GM19468 (cell line): ENCODE measurements at regions not wholly inside any gene's neighbourhood (a gene's known extent, or its start where the extent isn't known, plus 50 kb on each side); places are given as distances from the start of the nearest gene placed in this dataset.
"Not testable (repeated sequence)": the region's sequence is repeated elsewhere in the genome, so short reads cannot be mapped to it uniquely, and the experiment has no call there.

ENCODE experiments used
- ATAC-seq: cut with Tn5 transposase; IDR thresholded peaks from one replicate; pipeline ENCODE4 v1.9.1; 2021; ENCODE audit warnings: mild to moderate bottlenecking, moderate library complexity, moderate number of reproducible peaks; ENCODE audit not compliant: unreplicated experiment; ENCODE audit errors: extremely low read depth

- no peak for ATAC-seq
Observed at GRCh38 chr22:48629631-48630432, 1197.8 kb downstream of the BRD1 start.

- no peak for ATAC-seq
Observed at GRCh38 chr22:48628891-48629543, 1198.7 kb downstream of the BRD1 start.

DNA sequence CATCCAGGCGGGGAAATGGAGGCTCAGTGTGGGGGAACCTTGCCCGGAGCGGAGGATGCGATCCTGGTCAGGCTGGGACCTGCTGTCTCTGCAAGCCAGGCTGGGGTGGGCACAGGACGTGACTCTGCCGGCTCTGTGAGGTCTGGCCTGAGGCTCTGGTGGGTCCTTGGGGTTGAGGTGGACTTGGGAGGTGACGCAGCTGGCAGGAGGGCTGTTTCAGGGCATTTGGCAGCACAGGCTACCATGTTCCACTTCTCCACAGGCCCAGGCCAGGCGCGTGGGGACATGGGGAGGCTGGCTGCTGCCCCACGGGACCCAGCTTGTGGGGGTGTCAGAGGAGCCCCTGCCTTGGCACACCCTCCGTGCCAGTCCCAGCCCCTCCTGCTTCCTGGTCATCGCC lies 1199.7 kb downstream of the BRD1 start:
- ATAC-seq, result no peak

DNA sequence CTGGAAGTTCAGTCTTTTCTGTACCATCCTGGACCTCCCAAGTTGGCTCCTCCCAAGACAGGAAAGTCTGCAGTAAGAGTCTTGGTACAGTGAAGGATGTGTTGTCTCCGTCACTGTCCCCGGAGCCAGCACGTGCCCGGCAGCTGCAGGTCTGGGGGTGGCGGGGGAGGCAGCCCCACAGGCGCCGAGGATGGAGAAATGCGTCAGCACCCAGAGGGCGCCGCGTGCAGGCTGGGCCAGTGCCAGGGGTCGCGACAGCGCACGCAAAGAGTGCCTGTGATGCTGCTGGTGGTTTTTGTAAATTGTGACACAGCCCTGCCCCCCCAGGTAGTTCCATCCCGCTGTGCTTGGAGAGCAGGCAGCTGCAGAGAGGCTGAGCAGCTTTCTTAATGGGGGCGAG lies 1200.5 kb downstream of the BRD1 start:
- ATAC-seq, result no peak

GRCh38 chr22:48624401-48624800 lies 1203.3 kb downstream of the BRD1 start:
- ATAC-seq, result no peak

- no peak for ATAC-seq
Observed at GRCh38 chr22:48622891-48623545, 1204.7 kb downstream of the BRD1 start.

GRCh38 chr22:48621085-48621484 lies 1206.6 kb downstream of the BRD1 start:
- no peak for ATAC-seq

DNA sequence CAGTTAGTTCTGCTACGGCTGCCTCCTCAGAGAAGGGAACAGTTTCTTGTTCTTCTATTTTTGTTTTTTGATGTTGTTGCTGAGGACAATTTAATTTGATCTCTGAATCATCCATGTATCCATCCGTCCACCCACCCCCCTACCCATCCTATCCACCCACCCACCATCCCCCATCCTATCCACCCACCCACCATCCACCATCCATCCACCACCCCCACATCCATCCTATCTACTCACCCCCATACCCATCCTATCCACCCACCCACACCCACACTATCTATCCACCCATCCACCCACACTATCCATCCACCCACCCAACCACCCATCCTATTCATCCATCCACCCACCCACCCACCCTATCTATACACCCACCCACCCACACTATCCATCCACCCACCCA lies 1207.2 kb downstream of the BRD1 start:
- ATAC-seq, result not testable (repeated sequence)

GRCh38 chr22:48619721-48620120 lies 1208.0 kb downstream of the BRD1 start:
- ATAC-seq, result no peak

- no peak for ATAC-seq
Observed at GRCh38 chr22:48618326-48618725, 1209.3 kb downstream of the BRD1 start.

- no peak for ATAC-seq
Observed at GRCh38 chr22:48616656-48617055, 1211.0 kb downstream of the BRD1 start.

DNA sequence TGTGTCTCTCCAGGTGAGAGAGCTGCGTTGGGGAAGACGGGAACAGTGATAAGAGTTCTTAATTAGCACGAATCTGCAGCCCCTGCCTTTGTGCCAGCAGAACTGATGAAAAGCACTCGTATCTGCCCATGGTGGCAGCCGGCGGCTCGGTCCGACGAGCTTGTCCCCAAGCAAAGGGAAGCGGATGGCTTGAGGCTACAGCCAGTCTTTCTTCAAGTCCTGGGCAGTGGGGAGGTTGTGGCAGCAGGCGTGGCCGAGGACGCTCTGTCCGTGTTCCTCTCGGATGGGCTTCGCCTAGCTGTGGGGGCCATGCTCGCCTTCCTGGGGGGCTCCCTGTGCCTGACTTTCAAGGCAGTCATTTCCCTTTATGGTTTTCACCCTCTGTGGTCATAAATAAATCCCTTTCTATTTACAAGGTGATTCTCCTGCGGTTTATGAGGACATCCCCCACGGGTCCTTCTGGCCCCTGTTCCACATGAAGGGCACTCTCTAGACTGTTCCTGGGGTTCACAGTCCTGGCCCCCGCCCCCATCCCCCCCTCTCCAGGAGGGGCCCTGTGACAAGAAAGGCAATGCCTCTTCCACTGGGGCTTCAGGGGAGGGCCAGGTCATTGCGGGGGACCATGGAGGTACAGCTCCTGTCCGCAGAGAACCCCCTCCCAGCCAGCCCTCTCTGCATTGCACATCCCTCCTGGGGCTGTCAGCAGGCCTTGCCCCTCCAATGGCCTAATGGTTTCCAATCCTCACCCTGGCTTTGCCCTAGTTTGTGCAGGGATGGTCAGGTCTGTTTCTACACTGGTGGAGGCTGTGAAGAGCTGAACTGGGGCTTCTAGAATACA lies 1212.3 kb downstream of the BRD1 start:
- ATAC-seq, result no peak

GRCh38 chr22:48613566-48614200 lies 1214.0 kb downstream of the BRD1 start:
- no peak for ATAC-seq

- ATAC-seq, result no peak
Observed at GRCh38 chr22:48612077-48612995, 1215.3 kb downstream of the BRD1 start.

- ATAC-seq, result no peak
Observed at GRCh38 chr22:48609279-48609865, 1218.3 kb downstream of the BRD1 start.

GRCh38 chr22:48607901-48608662 lies 1219.6 kb downstream of the BRD1 start:
- no peak for ATAC-seq

- ATAC-seq, result no peak
Observed at GRCh38 chr22:48606684-48607307, 1220.9 kb downstream of the BRD1 start.
